GM19239 (cell line): ENCODE measurements at regions not wholly inside any gene's neighbourhood (a gene's known extent, or its start where the extent isn't known, plus 50 kb on each side); places are given as distances from the start of the nearest gene placed in this dataset.
"Not testable (repeated sequence)": the region's sequence is repeated elsewhere in the genome, so short reads cannot be mapped to it uniquely, and the experiment has no call there.

ENCODE experiments used
- DNase-seq: peaks from one replicate; pipeline ENCODE4 v3.0.0; 2011; ENCODE audit warnings: low spot score; ENCODE audit not compliant: insufficient read length
- FAIRE-seq: peaks from 2 replicates; lab custom pipeline; 2011; peaks lifted over from hg19 to GRCh38; lab: Jason Lieb, UNC

GRCh38 chr21:17688912-17689874, 76.5 kb upstream of the BTG3 start:
- DNase-seq: no peak
- peak; percentile 4 for FAIRE-seq

- no peak for FAIRE-seq
- DNase-seq: no peak
Observed at GRCh38 chr21:17682924-17683323, 70.2 kb upstream of the BTG3 start.

GRCh38 chr21:17679002-17679600, 66.4 kb upstream of the BTG3 start:
- peak; percentile 91 for FAIRE-seq
- peak; percentile 34 for DNase-seq

GRCh38 chr21:17676930-17677329, 64.2 kb upstream of the BTG3 start:
- not testable (repeated sequence) for DNase-seq, FAIRE-seq

- FAIRE-seq (no peak), DNase-seq (no peak)
Observed at GRCh38 chr21:17674106-17674505, 61.4 kb upstream of the BTG3 start.

GRCh38 chr21:17673261-17674020, 60.7 kb upstream of the BTG3 start:
- no peak for FAIRE-seq
- no peak for DNase-seq

GRCh38 chr21:17671733-17672132, 59.0 kb upstream of the BTG3 start:
- no peak for DNase-seq

GRCh38 chr21:17668479-17669140, 55.9 kb upstream of the BTG3 start:
- FAIRE-seq (no peak), DNase-seq (no peak)

More at GRCh38 chr21:17671733-17672132, 59.0 kb upstream of the BTG3 start:
- no peak for FAIRE-seq

- no peak for DNase-seq
- FAIRE-seq: no peak
Observed at GRCh38 chr21:17667256-17667655, 54.6 kb upstream of the BTG3 start.
